MM.1S (cell line): ENCODE measurements at regions not wholly inside any gene's neighbourhood (a gene's known extent, or its start where the extent isn't known, plus 50 kb on each side); places are given as distances from the start of the nearest gene placed in this dataset.

ENCODE experiments used
- DNase-seq: peaks from one replicate; pipeline ENCODE4 v3.0.0-alpha.2; 2015
- H2AFZ ChIP-seq: fragments of 300-600 bp; sonication (generic); 2 replicates; pipeline ENCODE4 v1.6.0; 2016; ENCODE audit warnings: antibody characterized with exemption, low read length
- H3F3A ChIP-seq: fragments of 300-600 bp; sonication (generic); 2 replicates; pipeline ENCODE4 v1.6.1; 2016; ENCODE audit warnings: mild to moderate bottlenecking, antibody characterized with exemption, low read length, moderate library complexity, mixed read lengths; ENCODE audit not compliant: insufficient read depth
- H3K27ac ChIP-seq: fragments of 300-600 bp; sonication (generic); 2 replicates; pipeline ENCODE4 v1.5.1; 2016; ENCODE audit warnings: mild to moderate bottlenecking, low read length
- H3K27me3 ChIP-seq: fragments of 300-600 bp; sonication (generic); replicated peaks from 2 replicates; pipeline ENCODE4 v1.6.0; 2016; ENCODE audit warnings: low read length; ENCODE audit not compliant: insufficient read depth
- H3K36me3 ChIP-seq: fragments of 300-600 bp; sonication (generic); replicated peaks from 2 replicates; pipeline ENCODE4 v1.6.1; 2016; ENCODE audit warnings: mild to moderate bottlenecking, low read length, mixed read lengths; ENCODE audit not compliant: insufficient read depth
- H3K4me1 ChIP-seq: fragments of 300-600 bp; sonication (generic); 2 replicates; pipeline ENCODE4 v1.6.1; 2016; ENCODE audit warnings: low read length, mixed read lengths
- H3K4me2 ChIP-seq: fragments of 300-600 bp; sonication (generic); 2 replicates; pipeline ENCODE4 v1.6.0; 2016; ENCODE audit warnings: low read depth, low read length
- H3K4me3 ChIP-seq: fragments of 300-600 bp; sonication (generic); 2 replicates; pipeline ENCODE4 v1.5.1; 2016; ENCODE audit warnings: low read length, mixed read lengths
- H3K79me2 ChIP-seq: fragments of 300-600 bp; sonication (generic); 2 replicates; pipeline ENCODE4 v1.6.1; 2016; ENCODE audit warnings: mixed run types, low read length, mixed read lengths
- H3K9ac ChIP-seq: fragments of 300-600 bp; sonication (generic); 2 replicates; pipeline ENCODE4 v1.6.1; 2016; ENCODE audit warnings: low read length, mixed read lengths
- H3K9me2 ChIP-seq: fragments of 300-600 bp; sonication (generic); replicated peaks from 2 replicates; pipeline ENCODE4 v1.6.1; 2016; ENCODE audit warnings: mild to moderate bottlenecking, low read length, mixed read lengths; ENCODE audit not compliant: insufficient read depth
- H3K9me3 ChIP-seq: fragments of 300-600 bp; sonication (generic); replicated peaks from 2 replicates; pipeline ENCODE4 v1.6.1; 2016; ENCODE audit warnings: mild to moderate bottlenecking, low read length, mixed read lengths; ENCODE audit not compliant: insufficient read depth
- H4K20me1 ChIP-seq: fragments of 300-600 bp; sonication (generic); 2 replicates; pipeline ENCODE4 v1.6.1; 2016; ENCODE audit warnings: mild to moderate bottlenecking, low read length, moderate library complexity, mixed read lengths; ENCODE audit not compliant: insufficient read depth
- EZH2 ChIP-seq: fragments of 300-600 bp; sonication (generic); optimal IDR thresholded peaks from 2 replicates; pipeline ENCODE3; 2017; ENCODE audit warnings: low read depth, mild to moderate bottlenecking, antibody characterized with exemption, low read length, mixed read lengths
- EZH2phosphoT487 ChIP-seq: fragments of 300-600 bp; sonication (generic); IDR thresholded peaks from 2 replicates; pipeline ENCODE4 v1.6.1; 2018; ENCODE audit warnings: antibody characterized with exemption, low read length
- TF ChIP-seq, protein P1 (sequence below): fragments of 300-600 bp; sonication (generic); IDR thresholded peaks from 2 replicates; pipeline ENCODE4 v1.5.1; 2016; ENCODE audit warnings: antibody characterized with exemption, low read length, mixed read lengths

DNA sequence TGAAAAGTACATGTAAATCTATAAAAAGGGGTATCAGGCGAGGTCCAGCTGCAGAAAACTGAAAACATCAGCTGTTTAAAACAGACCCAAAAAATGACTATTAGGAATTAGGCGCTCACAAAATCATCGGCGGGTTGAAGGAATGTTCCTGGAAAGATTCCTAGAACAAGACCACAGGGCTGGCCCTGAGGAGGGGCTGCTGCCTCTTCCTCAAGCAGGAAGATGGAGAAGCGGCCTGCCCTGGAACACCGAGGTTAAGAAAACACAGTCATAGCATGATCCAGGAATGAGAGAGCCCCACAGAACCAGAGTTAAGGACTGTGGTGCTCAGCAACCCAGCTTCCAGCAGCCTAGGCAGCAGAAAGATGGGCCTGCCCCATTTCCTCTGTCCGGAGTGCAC lies 78.4 kb downstream of the C11orf91 start:
- Histone ChIP-seq H3K4me3 (no peak overlapping the region), H3K27me3 (no peaks in the 10 kb centered on the region), H3K4me2 (peak overlapping the region; percentile 36; the same call in 1 of the 2 replicates), H3K9ac (peak overlapping the region; percentile 60), H3K9me3 (no peaks in the 10 kb centered on the region), H3K79me2 (no peaks in the 10 kb centered on the region), H3K27ac (peak overlapping the region; percentile 96), H3F3A (peaks cover 26% of the 10 kb centered on the region), H4K20me1 (no peaks in the 10 kb centered on the region), H2AFZ (peak overlapping the region; percentile 76), H3K9me2 (no peaks in the 10 kb centered on the region), H3K36me3 (no peaks in the 10 kb centered on the region), H3K4me1 (peaks cover 48% of the 10 kb centered on the region)
- DNase-seq = peak; percentile 39
- TF ChIP-seq, protein P1, sequence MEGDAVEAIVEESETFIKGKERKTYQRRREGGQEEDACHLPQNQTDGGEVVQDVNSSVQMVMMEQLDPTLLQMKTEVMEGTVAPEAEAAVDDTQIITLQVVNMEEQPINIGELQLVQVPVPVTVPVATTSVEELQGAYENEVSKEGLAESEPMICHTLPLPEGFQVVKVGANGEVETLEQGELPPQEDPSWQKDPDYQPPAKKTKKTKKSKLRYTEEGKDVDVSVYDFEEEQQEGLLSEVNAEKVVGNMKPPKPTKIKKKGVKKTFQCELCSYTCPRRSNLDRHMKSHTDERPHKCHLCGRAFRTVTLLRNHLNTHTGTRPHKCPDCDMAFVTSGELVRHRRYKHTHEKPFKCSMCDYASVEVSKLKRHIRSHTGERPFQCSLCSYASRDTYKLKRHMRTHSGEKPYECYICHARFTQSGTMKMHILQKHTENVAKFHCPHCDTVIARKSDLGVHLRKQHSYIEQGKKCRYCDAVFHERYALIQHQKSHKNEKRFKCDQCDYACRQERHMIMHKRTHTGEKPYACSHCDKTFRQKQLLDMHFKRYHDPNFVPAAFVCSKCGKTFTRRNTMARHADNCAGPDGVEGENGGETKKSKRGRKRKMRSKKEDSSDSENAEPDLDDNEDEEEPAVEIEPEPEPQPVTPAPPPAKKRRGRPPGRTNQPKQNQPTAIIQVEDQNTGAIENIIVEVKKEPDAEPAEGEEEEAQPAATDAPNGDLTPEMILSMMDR = no peak
- TF ChIP-seq EZH2phosphoT487 (no peak), EZH2 (no peak)

DNA sequence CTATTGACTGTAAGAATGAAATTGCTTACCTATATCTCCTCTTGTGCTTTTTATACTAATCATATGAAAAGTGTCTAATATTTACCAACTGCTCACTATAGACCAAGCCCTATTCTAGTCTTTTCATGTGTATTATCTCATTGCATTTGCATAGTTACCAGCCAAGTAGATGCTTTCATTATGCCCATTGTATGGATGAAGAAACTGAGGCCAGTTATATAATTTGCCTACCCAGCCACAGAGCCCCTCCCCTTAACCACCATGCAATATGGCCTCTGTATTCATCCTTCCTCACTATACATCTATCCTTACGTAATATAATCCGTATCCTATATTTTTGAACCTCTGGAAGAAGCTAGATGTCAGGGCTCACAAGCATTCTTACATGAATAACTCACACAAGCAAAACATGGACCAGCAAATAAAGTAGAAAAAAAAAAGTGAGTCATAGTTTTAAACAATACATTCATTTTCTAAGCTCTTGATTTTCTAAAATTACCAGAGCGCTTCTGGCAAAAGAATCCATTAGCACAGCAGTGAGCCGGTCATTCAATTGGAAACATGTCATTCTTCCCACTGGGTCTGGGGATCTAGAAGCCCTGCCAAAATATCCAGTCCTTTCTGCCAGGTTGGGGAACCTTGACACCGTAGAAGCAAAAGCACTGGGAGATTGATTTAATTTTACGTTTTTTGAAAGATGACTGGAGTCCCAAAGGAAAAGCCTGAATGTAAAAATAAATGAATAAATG lies 80.0 kb downstream of the C11orf91 start:
- H3K4me2 ChIP-seq = no peak overlapping the region
- H3K9ac ChIP-seq = no peak overlapping the region
- H3K4me3 ChIP-seq = no peak overlapping the region
- H3K9me2 ChIP-seq = no peaks in the 10 kb centered on the region
- H3K9me3 ChIP-seq = no peaks in the 10 kb centered on the region
- H4K20me1 ChIP-seq = no peaks in the 10 kb centered on the region
- H3K27ac ChIP-seq = no peak overlapping the region
- peaks cover 26% of the 10 kb centered on the region for H3F3A ChIP-seq
- H3K4me1 ChIP-seq = peaks cover 48% of the 10 kb centered on the region
- H3K36me3 ChIP-seq = no peaks in the 10 kb centered on the region
- no peak overlapping the region for H2AFZ ChIP-seq
- no peaks in the 10 kb centered on the region for H3K79me2 ChIP-seq
- TF ChIP-seq, protein P1 = no peak
- TF ChIP-seq EZH2phosphoT487 (no peak), EZH2 (no peak)
- no peak for DNase-seq
- no peaks in the 10 kb centered on the region for H3K27me3 ChIP-seq

DNA sequence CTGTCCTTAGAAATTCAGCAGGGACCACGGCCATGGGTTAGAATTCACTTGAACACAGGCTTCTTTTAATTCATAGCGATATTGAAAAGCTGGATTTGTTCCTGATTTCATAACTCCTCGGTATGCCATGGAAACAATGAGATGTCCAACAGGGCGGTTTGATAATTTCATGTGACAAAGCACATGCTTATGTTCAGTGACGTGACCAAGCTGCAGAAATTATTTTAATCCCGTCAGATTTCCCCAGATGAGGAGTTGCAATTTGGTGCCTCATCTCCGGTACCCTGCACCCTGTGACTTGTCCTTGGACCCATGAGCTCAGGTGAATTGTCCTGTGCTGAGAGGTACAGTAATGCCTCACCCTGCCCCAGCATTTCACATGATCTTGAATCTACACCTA lies 81.7 kb downstream of the C11orf91 start:
- H3K9me3 ChIP-seq = no peaks in the 10 kb centered on the region
- H3K4me1 ChIP-seq = peaks cover 43% of the 10 kb centered on the region
- no peak overlapping the region for H3K9ac ChIP-seq
- no peak overlapping the region for H3K4me3 ChIP-seq
- H3K79me2 ChIP-seq = no peaks in the 10 kb centered on the region
- H3K4me2 ChIP-seq = no peak overlapping the region
- no peaks in the 10 kb centered on the region for H3K27me3 ChIP-seq
- no peak for DNase-seq
- H3F3A ChIP-seq = peaks cover 25% of the 10 kb centered on the region
- TF ChIP-seq, protein P1 = no peak
- TF ChIP-seq EZH2 (no peak), EZH2phosphoT487 (no peak)
- H2AFZ ChIP-seq = no peak overlapping the region
- H3K36me3 ChIP-seq = no peaks in the 10 kb centered on the region
- no peaks in the 10 kb centered on the region for H4K20me1 ChIP-seq
- no peak overlapping the region for H3K27ac ChIP-seq
- H3K9me2 ChIP-seq = no peaks in the 10 kb centered on the region
